Aorta (tissue), 5 donors: ENCODE measurements at regions not wholly inside any gene's neighbourhood (a gene's known extent, or its start where the extent isn't known, plus 50 kb on each side); places are given as distances from the start of the nearest gene placed in this dataset.
"Not testable (repeated sequence)": the region's sequence is repeated elsewhere in the genome, so short reads cannot be mapped to it uniquely, and the experiment has no call there.

Experiments
- ATAC-seq: fragments of 200-7000 bp; cut with Tn5 transposase; one replicate; pipeline ENCODE4 v1.9.1; 2022; ENCODE audit warnings: moderate library complexity; ENCODE audit not compliant: low FRiP score
- DNase-seq, 2 donors: peaks; one replicate each; pipeline ENCODE4 v3.0.0-alpha.2; 2020
- H3K27ac ChIP-seq, 2 donors: one replicate each; pipeline ENCODE4 v1.5.1; 2013; ENCODE audit warnings: low read length in 2 of 2, mild to moderate bottlenecking in 2 of 2, moderate library complexity in 2 of 2, control low read depth in 1 of 2, inconsistent platforms in 1 of 2, low read depth in 1 of 2
- H3K27me3 ChIP-seq, 2 donors: one replicate each; pipeline ENCODE4 v1.6.1; 2013; ENCODE audit warnings: control low read depth in 1 of 2, low read length in 1 of 2, mild to moderate bottlenecking in 1 of 2, moderate library complexity in 1 of 2; ENCODE audit not compliant: insufficient read depth in 2 of 2, control insufficient read depth in 1 of 2
- H3K36me3 ChIP-seq, 2 donors: one replicate each; pipeline ENCODE4 v1.6.1; 2013; ENCODE audit warnings: control low read depth in 1 of 2, low read length in 1 of 2, mild to moderate bottlenecking in 1 of 2; ENCODE audit not compliant: insufficient read depth in 2 of 2, control insufficient read depth in 1 of 2
- H3K4me1 ChIP-seq, 2 donors: one replicate each; pipeline ENCODE4 v1.6.1; 2013; ENCODE audit warnings: low read length in 2 of 2, control low read depth in 1 of 2, mild to moderate bottlenecking in 1 of 2, moderate library complexity in 1 of 2; ENCODE audit not compliant: insufficient read depth in 2 of 2, control insufficient read depth in 1 of 2
- H3K4me3 ChIP-seq, 2 donors: one replicate each; pipeline ENCODE4 v1.5.1; 2013; ENCODE audit warnings: low read length in 2 of 2, control low read depth in 1 of 2, mild to moderate bottlenecking in 1 of 2
- H3K9me3 ChIP-seq: one replicate; pipeline ENCODE4 v1.6.1; 2013; ENCODE audit warnings: mild to moderate bottlenecking, low read length; ENCODE audit not compliant: control insufficient read depth
- WGBS, 2 donors: extraction: QIAGEN DNeasy Blood & Tissue Kit; methylation state at CpG; one replicate each; pipeline ENCODE4 v1.1.7; 2013; 5-methylcytosine and 5-hydroxymethylcytosine counted together
- intact Hi-C, 2 donors: fragments of 100-400 bp; cut with DNase I; formaldehyde crosslinking; loops; one replicate each; pipeline versions ENCODE4 v1.14.2 to v1.15.0; 2022
- donor health status: healthy with polysubstance abuse.
- donor health status: Bipolar disorder and iron deficiency.
- donor health status: DM: no; HTN: no; CAD: no.
- donor health status: DM: no; HTN: no; CAD: no.
- donor health status: DM: yes; HTN: yes; CAD: no.

- no peak overlapping the region for H3K4me3 ChIP-seq
- H3K4me1 ChIP-seq: no peaks in the 10 kb centered on the region
- no peaks in the 10 kb centered on the region for H3K9me3 ChIP-seq
- no peak overlapping the region for H3K27ac ChIP-seq
- intact Hi-C loops: no loop called here
- no peaks in the 10 kb centered on the region for H3K27me3 ChIP-seq
- ATAC-seq (no peak), DNase-seq (no peak)
- H3K36me3 ChIP-seq: no peaks in the 10 kb centered on the region
- 96 to 99% methylated on average over 5 of the region's 5 CpGs for WGBS, 2 donors
These were observed 104.9 kb upstream of the SPATA12 start for GRCh38 chr3:56955492-56956111.

GRCh38 chr3:56954125-56954524, 106.3 kb upstream of the SPATA12 start:
- DNase-seq: no peak
- intact Hi-C loops: no loop called here
- Histone ChIP-seq H3K27me3 (no peaks in the 10 kb centered on the region), H3K27ac (no peak overlapping the region), H3K36me3 (no peaks in the 10 kb centered on the region), H3K9me3 (no peaks in the 10 kb centered on the region), H3K4me3 (no peak overlapping the region), H3K4me1 (no peaks in the 10 kb centered on the region)
- ATAC-seq: no peak
- WGBS, 2 donors: 98 to 100% methylated on average over 1 of the region's 1 CpG

GRCh38 chr3:56952846-56953245, 107.6 kb upstream of the SPATA12 start:
- DNase-seq: no peak
- Histone ChIP-seq H3K4me3 (no peak overlapping the region), H3K9me3 (no peaks in the 10 kb centered on the region), H3K27ac (no peak overlapping the region), H3K4me1 (no peaks in the 10 kb centered on the region), H3K36me3 (no peaks in the 10 kb centered on the region), H3K27me3 (no peaks in the 10 kb centered on the region)
- no peak for ATAC-seq
- WGBS, 2 donors: 90 to 91% methylated on average over 4 of the region's 4 CpGs
- intact Hi-C loops: no loop called here

- Histone ChIP-seq H3K4me3 (no peak overlapping the region), H3K27me3 (no peaks in the 10 kb centered on the region), H3K4me1 (no peaks in the 10 kb centered on the region), H3K36me3 (no peaks in the 10 kb centered on the region), H3K27ac (no peak overlapping the region), H3K9me3 (no peaks in the 10 kb centered on the region)
- 84% methylated on average over 1 of the region's 1 CpG for WGBS, 2 donors
- DNase-seq (no peak), ATAC-seq (no peak)
- intact Hi-C loops: no loop called here
These were observed 108.4 kb upstream of the SPATA12 start for GRCh38 chr3:56952061-56952460.

- no peaks in the 10 kb centered on the region for H3K36me3 ChIP-seq
- no peak for ATAC-seq
- 61 to 67% methylated on average over 1 of the region's 1 CpG for WGBS, 2 donors
These were observed 109.1 kb upstream of the SPATA12 start for GRCh38 chr3:56951366-56951765.

GRCh38 chr3:56945378-56945777, 115.1 kb upstream of the SPATA12 start:
- intact Hi-C loops, H3K27me3 ChIP-seq, DNase-seq, H3K4me1 ChIP-seq, H3K36me3 ChIP-seq, H3K9me3 ChIP-seq, ATAC-seq, H3K4me3 ChIP-seq, H3K27ac ChIP-seq: not testable (repeated sequence)
- 86 to 93% methylated on average over 5 of the region's 5 CpGs for WGBS, 2 donors

More at GRCh38 chr3:56951366-56951765, 109.1 kb upstream of the SPATA12 start:
- Histone ChIP-seq H3K27me3 (no peaks in the 10 kb centered on the region), H3K4me1 (no peaks in the 10 kb centered on the region), H3K4me3 (no peak overlapping the region), H3K9me3 (no peaks in the 10 kb centered on the region), H3K27ac (no peak overlapping the region)
- DNase-seq: no peak
- intact Hi-C loops: no loop called here

GRCh38 chr3:56942523-56942922, 117.9 kb upstream of the SPATA12 start:
- no peaks in the 10 kb centered on the region for H3K36me3 ChIP-seq
- WGBS, 2 donors: 46 to 64% methylated on average over 2 of the region's 2 CpGs
- H3K27ac ChIP-seq: no peak overlapping the region
- H3K4me1 ChIP-seq: no peaks in the 10 kb centered on the region
- ATAC-seq (no peak), DNase-seq (no peak)
- no peaks in the 10 kb centered on the region for H3K27me3 ChIP-seq
- intact Hi-C loops: no loop called here
- H3K9me3 ChIP-seq: no peaks in the 10 kb centered on the region
- H3K4me3 ChIP-seq: no peak overlapping the region

GRCh38 chr3:56940976-56941375, 119.5 kb upstream of the SPATA12 start:
- ATAC-seq (no peak), DNase-seq (no peak)
- Histone ChIP-seq H3K9me3 (peaks cover 2% of the 10 kb centered on the region), H3K27me3 (no peaks in the 10 kb centered on the region), H3K36me3 (no peaks in the 10 kb centered on the region), H3K4me1 (no peaks in the 10 kb centered on the region), H3K4me3 (no peak overlapping the region), H3K27ac (no peak overlapping the region)
- intact Hi-C loops: no loop called here
- 89 to 94% methylated on average over 4 of the region's 4 CpGs for WGBS, 2 donors

GRCh38 chr3:56940321-56940720, 120.1 kb upstream of the SPATA12 start:
- no peaks in the 10 kb centered on the region for H3K4me1 ChIP-seq
- no peak for DNase-seq
- H3K9me3 ChIP-seq: peaks cover 2% of the 10 kb centered on the region
- no peak overlapping the region for H3K27ac ChIP-seq
- H3K4me3 ChIP-seq: no peak overlapping the region
- H3K27me3 ChIP-seq: no peaks in the 10 kb centered on the region
- intact Hi-C loops: no loop called here
- WGBS, 2 donors: 47 to 53% methylated on average over 4 of the region's 4 CpGs
- H3K36me3 ChIP-seq: no peaks in the 10 kb centered on the region
- ATAC-seq: no peak
